ENCODE measurements at regions not wholly inside any gene's neighbourhood (a gene's known extent, or its start where the extent isn't known, plus 50 kb on each side); places are given as distances from the start of the nearest gene placed in this dataset.

DNA sequence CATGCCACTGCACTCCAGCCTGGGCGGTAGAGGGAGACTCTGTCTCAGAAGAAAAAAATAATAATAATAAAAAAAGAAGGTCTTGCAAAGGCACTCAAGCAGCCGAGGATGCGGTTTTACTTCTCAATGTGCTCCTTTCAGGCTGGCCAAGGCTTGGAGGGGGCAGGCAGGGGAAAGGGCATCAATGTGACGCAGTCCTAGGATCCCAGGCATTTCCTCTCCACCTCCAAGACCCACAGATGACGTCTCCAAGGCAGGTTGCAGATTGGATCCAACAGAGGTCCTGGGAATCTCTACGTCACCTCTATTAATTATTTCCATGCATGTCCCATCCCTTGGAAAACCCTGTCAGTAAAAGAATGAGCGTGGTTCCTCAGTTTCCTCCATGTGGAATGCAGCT lies 56.2 kb downstream of the FAM43A start:
- TF ChIP-seq, protein P1, sequence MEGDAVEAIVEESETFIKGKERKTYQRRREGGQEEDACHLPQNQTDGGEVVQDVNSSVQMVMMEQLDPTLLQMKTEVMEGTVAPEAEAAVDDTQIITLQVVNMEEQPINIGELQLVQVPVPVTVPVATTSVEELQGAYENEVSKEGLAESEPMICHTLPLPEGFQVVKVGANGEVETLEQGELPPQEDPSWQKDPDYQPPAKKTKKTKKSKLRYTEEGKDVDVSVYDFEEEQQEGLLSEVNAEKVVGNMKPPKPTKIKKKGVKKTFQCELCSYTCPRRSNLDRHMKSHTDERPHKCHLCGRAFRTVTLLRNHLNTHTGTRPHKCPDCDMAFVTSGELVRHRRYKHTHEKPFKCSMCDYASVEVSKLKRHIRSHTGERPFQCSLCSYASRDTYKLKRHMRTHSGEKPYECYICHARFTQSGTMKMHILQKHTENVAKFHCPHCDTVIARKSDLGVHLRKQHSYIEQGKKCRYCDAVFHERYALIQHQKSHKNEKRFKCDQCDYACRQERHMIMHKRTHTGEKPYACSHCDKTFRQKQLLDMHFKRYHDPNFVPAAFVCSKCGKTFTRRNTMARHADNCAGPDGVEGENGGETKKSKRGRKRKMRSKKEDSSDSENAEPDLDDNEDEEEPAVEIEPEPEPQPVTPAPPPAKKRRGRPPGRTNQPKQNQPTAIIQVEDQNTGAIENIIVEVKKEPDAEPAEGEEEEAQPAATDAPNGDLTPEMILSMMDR (IDR thresholded peaks at IDR 0.05) = no peak
- no peak for TF ChIP-seq ELF1 (IDR thresholded peaks at IDR 0.05)
- no peak for TF ChIP-seq SMC3 (IDR thresholded peaks at IDR 0.05; ENCODE audit: low read depth, low read length)
- no peak for TF ChIP-seq FOXM1 (IDR thresholded peaks at IDR 0.05; ENCODE audit: low read depth)
